ENCODE measurements at regions not wholly inside any gene's neighbourhood (a gene's known extent, or its start where the extent isn't known, plus 50 kb on each side); places are given as distances from the start of the nearest gene placed in this dataset.

DNA sequence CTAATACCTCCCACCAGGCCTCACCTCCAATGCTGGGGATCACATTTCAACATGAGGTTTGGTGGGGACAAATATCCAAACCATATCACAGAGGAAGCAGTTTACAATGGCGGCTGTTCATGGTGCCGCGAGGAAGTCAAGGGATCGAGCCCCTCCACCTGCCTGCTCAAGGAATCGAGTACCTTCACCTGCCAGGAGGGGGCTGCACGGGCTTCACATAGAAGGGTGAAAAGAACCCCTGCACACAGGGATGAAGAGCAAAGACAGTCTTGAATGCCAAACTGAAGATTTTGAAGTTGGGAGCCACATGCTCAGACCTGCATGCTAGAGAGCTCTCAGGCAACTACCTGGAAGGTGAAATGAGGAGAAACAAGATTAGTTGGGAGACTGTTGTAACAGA is 110.3 kb downstream of the KCNF1 start:
- TF ChIP-seq, protein P1, sequence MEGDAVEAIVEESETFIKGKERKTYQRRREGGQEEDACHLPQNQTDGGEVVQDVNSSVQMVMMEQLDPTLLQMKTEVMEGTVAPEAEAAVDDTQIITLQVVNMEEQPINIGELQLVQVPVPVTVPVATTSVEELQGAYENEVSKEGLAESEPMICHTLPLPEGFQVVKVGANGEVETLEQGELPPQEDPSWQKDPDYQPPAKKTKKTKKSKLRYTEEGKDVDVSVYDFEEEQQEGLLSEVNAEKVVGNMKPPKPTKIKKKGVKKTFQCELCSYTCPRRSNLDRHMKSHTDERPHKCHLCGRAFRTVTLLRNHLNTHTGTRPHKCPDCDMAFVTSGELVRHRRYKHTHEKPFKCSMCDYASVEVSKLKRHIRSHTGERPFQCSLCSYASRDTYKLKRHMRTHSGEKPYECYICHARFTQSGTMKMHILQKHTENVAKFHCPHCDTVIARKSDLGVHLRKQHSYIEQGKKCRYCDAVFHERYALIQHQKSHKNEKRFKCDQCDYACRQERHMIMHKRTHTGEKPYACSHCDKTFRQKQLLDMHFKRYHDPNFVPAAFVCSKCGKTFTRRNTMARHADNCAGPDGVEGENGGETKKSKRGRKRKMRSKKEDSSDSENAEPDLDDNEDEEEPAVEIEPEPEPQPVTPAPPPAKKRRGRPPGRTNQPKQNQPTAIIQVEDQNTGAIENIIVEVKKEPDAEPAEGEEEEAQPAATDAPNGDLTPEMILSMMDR (conservative IDR thresholded peaks at IDR 0.05), result no peak; the same call in 1 of the 2 replicates
- no peak for TF ChIP-seq ZFX (IDR thresholded peaks at IDR 0.05)

All from C4-2B (cell line).